Breast epithelium (tissue), 3 donors: ENCODE measurements at regions not wholly inside any gene's neighbourhood (a gene's known extent, or its start where the extent isn't known, plus 50 kb on each side); places are given as distances from the start of the nearest gene placed in this dataset.

Source experiments
- CTCF ChIP-seq, 3 donors: fragments of 450-650 bp; IDR thresholded peaks; one replicate each; pipeline ENCODE4 v1.5.1; 2016 to 2017; ENCODE audit warnings: antibody characterized with exemption in 3 of 3, mild to moderate bottlenecking in 3 of 3, moderate library complexity in 3 of 3
- POLR2A ChIP-seq: fragments of 450-650 bp; IDR thresholded peaks from one replicate; pipeline ENCODE4 v1.6.1; 2016; ENCODE audit warnings: antibody characterized with exemption, mild to moderate bottlenecking, moderate library complexity

GRCh38 chr3:3683261-3683660 lies 116.0 kb upstream of the LRRN1 start:
- TF ChIP-seq POLR2A (no peak), CTCF (IDR thresholded peaks at IDR 0.05) (no peak)
